NCI-H69 (cell line): ENCODE measurements at regions not wholly inside any gene's neighbourhood (a gene's known extent, or its start where the extent isn't known, plus 50 kb on each side); places are given as distances from the start of the nearest gene placed in this dataset.
"Not testable (repeated sequence)": the region's sequence is repeated elsewhere in the genome, so short reads cannot be mapped to it uniquely, and the experiment has no call there.

Experiments used
- DNase-seq: peaks from one replicate; lab custom pipeline; 2025; lab: John Stamatoyannopoulos, UW

DNA sequence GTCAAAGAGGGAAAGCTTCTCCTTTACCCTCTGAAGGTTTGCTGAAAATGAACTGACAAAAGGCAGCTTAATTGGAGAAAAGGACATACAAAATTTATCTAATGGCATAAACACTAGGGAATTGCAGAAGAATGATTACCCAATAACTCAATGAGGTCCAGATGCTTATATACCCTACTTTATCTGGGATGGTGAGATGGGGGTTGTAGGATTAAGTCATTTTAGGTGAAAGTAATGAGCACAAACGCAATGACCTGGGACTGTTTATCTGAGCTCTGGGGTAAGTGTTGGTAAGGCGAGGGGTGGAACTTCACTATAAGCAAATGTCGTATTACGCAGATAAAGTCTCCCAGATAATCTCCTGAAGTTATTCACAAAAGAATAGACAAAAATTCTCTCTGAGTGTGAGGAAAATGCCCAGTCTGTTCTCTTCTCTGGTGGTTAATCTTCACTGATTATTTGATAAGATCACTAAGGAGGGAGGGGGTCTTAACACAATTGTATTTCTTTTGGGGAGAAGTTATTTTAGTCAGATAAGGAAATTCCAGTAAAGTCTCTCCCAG lies 1067.8 kb downstream of the DNAJB9 start:
- no peak for DNase-seq

DNA sequence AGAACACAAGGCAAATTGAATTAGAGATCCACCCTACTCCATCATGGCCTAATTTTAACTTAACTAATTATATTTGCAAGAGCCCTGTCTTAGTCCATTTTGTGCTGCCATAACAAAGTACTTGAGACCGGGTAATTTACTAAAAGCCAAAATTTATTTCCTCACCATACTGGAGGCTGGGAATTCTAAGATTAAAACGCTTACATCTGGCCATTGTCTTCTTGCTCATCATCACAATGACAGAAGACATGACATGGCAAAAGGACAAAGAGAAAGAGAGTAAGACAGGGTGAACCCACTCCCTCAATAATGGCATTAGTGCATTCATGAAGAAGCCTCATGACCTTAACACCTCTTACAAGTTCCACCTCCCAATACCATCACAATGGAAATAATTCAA lies 1068.6 kb downstream of the DNAJB9 start:
- no peak for DNase-seq

DNA sequence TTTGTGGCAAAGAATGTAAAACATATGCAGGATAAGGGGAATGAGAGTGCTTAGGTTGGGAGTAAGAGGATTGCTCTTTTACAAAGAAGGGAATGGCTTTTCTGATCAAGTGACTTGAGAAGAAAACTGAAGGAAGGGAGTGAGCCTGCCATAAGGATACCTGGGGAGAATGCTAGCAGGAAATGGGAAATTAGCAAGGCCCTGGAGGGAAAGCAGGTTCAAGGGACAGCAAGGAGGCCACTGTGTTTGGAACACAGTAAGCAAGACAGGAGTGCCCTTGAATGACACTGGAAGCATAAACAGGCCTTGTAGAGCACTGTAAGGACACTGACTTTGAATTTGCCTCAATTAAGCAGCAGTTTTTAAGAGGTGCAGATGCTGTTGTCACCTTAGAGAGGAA lies 1069.9 kb downstream of the DNAJB9 start:
- no peak for DNase-seq

DNA sequence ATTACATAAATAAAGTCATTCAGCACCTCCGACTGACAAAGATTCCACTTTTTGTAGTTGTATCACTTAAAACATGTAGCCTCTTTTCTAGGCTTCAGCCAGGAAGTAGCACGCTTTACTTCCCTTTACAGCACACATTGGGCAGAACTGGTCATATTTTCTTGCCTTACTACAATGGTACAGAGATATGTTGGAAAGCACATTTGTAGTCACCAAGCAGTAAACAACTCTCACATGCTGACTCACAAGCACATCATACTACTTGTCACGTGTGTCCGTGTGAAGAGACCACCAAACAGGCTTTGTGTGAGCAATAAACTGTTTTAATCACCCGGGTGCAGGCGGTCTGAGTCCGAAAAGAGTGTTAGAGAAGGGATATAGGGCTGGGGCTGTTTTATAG lies 1071.8 kb downstream of the DNAJB9 start:
- DNase-seq, result no peak

DNA sequence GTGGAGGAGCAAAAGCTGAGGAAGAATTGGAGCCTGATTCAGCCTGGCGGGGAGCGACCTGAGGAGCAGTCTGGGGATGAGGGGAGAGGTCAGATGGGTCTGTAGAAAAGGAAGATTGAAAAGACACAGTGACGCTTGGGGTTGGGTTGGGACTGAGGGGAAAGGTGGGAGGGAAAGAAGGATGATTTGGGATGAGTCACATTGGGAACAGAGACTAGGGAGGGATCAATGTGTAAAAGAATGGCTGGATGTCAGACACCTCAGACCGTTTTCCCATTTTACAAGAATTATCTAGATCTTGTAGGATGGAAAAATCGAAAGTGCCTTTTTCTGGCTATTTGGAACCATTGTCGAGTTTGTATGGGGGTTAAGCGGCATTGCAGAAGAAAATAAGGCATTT lies 1076.5 kb downstream of the DNAJB9 start:
- no peak for DNase-seq

DNA sequence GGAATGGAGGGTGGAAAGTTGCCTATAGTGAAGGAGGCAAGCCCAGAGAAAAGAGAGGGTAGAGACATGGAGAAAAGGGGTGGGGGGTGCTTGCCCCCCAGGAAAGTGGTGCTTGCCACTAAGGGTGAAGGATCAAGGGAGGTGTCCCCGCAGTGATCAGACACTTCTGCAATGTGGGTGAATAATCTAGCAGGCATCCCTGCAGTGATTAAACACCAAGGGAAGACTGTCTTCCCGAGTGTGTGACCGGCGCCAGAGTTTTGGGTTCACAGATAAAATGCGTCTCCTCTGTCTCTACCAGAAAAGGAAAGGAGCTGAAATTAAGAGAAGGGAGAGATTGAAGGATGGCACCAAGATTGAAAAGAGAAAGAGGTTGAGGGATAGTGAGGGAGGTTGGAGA lies 1076.9 kb downstream of the DNAJB9 start:
- DNase-seq, result not testable (repeated sequence)

DNA sequence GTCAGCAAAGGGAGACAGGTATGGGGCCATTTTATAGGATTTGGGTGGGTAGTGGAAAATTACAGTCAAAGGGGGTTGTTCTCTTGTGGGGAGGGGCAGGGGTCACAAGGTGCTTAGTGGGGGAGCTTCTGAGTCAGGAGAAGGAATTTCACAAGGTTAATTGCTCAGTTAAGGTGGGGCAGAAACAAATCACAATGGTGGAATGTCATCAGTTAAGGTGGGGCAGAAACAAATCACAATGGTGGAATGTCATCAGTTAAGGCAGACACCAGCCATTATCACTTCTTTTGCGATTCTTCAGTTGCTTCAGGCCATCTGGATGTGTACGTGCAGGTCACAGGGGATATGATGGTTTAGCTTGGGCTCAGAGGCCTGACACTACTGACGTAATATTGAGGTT lies 1077.6 kb downstream of the DNAJB9 start:
- not testable (repeated sequence) for DNase-seq

DNA sequence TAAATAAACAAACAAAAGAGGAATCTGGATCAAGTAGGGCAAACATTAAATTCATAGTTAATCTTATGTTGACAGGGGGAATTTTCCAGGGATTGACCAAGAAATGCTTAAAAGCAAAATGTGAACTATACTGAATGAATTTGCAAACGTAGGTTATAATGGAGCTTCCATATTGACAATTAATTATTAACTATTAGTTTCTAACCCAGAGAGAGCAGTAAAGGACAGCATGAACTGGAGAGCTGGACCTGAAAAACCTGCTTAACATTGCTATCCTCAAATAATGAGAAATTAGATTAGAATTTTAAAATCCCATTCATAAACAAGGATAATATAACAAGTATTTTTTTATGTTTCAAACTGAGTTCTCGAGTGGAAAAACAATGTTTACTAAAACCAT lies 1089.6 kb downstream of the DNAJB9 start:
- DNase-seq, result no peak

DNA sequence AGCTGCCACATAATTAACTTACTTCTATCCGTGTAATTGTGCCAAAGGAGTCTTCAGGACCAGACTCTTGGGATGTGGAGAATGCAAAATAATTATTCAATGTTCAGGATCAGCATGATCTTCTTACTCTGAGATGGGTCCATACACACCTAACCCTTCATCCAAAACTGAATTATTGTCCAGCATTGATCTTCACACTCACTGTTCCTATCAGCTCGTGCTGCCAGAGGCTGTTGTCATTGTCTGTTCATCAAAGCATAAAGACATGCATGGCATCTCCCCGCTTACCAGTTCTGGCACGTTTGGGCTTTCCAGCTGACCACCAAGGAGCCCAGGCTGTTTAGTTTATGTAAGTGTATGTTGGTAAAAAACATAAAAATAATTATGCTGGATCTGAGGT lies 1090.7 kb downstream of the DNAJB9 start:
- no peak for DNase-seq

DNA sequence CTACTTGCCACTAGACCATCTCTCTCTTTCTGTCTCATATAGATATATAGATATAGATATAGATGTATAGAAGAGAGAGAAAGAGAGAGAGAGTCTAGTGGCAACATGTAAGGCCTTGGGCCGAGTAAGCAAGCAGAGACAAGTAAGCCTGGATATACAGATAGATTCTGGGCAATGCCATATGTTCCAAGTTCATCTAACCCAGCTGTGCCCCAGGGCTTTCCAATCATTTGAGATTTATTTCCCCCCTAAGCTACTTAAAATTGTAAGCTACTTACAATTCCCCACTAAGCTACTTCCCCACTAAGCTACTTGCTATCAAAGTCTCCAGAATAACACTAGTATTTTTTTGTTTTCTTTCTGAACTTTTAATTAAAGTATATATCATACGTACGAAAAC lies 1094.1 kb downstream of the DNAJB9 start:
- no peak for DNase-seq

DNA sequence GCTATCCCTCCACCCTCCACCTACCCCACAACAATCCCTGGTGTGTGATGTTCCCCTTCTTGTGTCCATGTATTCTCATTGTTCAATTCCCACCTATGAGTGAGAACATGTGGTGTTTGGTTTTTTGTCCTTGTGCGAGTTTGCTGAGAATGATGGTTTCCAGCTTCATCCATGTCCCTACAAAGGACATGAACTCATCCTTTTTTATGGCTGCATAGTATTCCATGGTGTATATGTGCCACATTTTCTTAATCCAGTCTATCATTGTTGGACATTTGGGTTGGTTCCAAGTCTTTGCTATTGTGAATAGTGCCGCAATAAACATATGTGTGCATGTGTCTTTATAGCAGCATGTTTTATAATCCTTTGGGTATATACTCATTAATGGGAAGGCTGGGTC lies 1117.6 kb downstream of the DNAJB9 start:
- not testable (repeated sequence) for DNase-seq

DNA sequence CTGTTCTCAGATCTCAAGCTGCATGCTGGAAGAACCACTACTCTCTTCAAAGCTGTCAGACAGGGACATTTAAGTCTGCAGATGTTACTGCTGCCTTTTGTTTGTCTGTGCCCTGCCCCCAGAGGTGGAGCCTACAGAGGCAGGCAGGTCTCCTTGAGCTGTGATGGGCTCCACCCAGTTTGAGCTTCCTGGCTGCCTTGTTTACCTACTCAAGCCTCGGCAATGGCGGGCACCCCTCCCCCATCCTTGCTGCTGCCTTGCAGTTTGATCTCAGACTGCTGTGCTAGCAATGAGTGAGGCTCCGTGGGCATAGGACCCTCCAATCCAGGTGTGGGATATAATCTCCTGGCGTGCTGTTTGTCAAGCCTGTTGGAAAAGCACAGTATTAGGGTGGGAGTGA lies 1122.9 kb downstream of the DNAJB9 start:
- DNase-seq, result not testable (repeated sequence)

DNA sequence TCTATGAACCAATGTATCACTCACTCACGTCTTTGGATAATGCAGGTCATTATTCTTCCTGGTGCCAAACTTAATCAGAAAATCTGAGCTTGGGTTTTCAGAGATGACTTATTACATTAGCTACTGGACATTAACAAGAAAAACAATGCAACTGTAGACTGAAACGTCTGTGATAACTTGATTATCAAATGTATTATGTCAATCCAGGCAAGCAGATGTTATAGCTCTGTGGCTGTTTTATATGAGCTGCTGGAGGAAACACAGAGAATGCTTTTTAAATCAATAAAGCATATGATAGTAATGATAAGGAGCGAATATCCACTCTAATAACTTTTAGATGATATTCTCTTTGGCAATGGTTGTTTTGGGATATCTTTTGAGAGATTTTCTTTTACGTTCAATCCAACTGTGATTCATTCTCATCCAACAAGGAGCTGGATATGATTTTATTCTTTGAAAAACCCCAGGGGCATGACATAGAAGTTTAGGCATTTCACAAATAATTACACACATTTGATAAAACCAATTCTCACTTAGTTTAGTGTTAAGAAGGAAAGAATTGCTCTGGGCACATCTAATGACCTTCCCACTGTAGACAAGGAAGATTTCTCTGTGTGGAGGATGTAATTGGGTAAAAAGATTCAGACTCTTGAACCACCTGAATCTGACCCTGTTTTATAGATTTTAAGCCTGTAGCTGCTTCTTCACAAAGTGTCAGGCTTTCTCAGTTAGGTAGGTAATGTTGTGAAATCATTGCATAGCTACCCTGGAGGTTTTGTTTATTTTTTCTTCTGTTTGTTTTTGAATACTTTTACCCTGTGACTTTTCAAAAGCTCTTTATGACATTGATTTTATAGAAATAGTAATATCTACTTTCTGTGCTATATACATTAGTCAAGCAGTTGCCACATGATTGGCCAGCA lies 1124.7 kb downstream of the DNAJB9 start:
- no peak for DNase-seq

DNA sequence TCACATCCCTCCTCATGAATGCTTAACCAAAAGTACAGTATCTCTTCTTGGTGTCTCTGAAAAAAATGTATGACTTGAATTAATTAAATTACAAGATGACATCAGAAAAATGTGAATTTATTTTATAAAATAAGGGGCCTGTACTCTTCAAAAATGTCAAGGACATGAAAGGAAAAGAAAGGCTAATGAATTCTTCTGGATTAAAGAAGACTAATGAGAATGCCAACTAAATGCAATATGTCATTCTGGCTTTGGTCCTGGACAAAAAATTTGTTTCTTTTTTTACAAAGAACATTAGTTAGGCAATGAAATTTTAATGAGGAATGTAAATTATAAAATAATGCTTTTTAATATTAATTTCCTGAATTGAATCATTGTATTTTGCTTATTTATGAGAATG lies 1125.7 kb downstream of the DNAJB9 start:
- DNase-seq, result no peak

DNA sequence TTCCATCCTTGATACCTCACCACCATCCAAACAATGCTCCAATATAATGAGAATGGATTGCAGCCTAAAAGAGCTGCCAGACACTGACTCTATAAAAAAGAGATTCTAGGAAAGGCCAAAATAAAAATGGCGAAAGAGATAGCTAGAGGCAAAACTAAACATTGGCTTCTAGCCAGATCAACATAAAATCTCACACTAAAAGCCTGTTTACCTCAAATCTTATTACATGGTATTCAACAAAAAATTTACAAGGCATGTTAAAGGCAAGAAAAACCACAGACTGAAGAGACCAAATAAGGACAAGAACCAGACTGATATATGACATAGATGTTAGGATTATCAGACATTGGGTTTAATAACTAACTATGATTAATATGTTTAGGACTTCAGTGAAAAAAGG lies 1127.0 kb downstream of the DNAJB9 start:
- DNase-seq, result no peak

DNA sequence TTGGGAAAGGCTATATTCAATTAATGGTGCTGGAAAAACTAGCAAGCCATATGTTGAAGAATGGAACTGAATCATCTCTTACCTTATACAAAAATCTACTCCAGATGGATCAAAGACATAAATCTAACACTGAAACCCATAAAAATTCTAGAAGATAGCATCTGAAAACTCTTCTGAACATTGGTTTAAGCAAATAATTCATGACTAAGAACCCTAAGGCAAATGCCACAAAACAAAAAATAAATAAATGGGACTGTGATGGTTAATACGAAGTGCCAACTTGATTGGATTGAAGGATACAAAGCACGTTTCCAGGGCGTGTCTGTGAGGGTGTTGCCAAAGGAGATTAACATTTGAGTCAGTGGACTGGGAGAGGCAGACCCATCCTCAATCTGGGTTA lies 1130.0 kb downstream of the DNAJB9 start:
- no peak for DNase-seq

DNA sequence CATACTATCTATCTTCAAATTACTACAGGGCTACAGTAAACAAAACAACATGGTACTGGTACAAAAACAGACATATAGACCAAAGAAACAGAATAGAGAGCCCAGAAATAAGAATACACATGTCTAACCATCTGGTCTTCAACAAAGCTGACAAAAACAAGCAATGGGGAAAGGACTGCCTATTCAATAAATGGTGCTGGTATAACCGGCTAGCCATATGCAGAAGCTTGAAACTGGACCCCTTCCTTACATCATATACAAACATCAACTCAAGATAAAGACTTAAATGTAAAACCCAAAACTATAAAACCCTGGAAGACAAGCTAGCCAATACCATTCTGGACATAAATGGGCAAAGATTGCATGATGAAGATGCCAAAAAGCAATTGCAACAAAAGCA lies 1143.7 kb downstream of the DNAJB9 start:
- DNase-seq, result no peak

DNA sequence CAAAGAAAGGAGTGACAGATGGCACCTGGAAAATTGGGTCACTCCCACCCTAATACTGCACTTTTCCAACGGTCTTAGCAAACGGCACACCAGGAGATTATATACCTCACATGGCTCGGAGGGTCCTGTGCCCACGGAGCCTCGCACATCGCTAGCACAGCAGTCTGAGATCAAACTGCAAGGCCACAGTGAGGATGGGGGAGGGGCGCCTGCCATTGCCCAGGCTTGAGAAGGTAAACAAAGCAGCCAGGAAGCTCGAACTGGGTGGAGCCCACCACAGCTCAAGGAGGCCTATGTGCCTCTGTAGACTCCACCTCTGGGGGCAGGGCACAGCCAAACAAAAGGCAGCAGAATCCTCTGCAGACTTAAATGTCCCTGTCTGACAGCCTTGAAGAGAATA lies 1149.7 kb downstream of the DNAJB9 start:
- DNase-seq, result peak; percentile 47

DNA sequence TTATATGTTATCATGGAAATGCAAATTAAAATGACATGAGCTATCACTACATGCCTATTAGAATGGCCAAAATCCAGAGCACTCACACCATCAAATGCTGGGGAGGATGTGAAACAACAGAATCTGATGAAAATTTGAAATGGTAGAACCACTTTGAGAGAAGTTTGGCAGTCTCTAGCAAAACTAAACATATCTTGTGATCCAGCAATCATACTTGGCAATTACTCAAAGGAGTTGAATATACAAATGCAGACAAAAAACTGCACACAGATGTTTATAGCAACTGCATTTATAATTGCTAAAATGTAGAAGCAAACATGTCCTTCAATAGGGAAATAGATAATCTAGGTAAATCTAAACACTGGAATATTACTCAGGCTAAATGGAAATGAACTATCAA lies 1164.9 kb downstream of the DNAJB9 start:
- no peak for DNase-seq

DNA sequence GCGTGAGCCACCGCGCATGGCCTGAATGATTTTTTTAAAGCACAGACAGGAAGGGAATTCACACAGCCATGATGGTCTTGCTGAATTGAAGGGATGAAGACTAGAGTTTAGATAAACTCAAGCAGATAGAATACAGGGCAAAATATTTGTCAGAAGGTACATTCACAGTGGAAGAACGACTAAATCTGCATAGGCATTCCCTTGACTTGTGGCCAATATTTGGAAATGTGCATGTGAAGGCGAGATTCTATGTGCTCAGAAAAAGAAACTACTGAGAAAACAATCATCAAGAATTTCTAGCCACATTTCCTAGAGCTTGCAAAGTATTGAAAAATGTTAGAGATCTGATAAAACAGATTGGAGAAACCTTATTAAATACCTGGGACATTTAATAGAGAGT lies 1166.2 kb downstream of the DNAJB9 start:
- no peak for DNase-seq

DNA sequence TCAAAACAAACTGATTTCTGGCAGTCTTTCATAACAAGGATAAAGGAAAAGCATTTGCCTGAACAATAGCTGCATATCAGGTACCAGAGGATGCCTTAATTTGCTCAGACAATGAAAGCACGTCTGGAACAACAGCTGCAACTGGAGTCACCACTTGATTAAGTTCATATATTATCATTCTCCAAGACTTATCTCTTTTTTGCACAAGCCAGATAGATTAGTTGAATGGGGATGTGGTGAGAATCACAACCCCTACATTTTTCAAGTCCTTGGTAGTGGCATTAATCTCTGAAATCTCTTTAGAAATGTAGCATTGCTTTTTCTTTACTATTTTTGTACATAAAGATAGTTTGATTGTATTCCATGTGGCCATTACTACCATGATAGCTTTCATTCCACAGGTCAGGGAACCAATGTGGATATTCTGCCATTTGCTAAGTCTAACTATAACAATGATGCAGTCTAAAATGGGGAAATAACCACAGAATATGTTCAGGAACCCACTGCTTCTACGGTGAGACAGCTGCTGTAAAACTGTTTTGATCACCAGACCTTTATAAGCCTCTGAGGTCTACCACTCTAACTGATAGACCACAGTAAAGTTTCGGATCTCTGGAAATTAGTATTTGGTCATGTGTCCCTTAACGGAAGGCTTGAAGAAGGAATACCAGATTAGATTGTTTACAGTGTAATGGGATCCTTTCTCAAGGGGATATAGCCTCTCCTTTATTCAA lies 1176.2 kb downstream of the DNAJB9 start:
- peak; percentile 14 for DNase-seq

DNA sequence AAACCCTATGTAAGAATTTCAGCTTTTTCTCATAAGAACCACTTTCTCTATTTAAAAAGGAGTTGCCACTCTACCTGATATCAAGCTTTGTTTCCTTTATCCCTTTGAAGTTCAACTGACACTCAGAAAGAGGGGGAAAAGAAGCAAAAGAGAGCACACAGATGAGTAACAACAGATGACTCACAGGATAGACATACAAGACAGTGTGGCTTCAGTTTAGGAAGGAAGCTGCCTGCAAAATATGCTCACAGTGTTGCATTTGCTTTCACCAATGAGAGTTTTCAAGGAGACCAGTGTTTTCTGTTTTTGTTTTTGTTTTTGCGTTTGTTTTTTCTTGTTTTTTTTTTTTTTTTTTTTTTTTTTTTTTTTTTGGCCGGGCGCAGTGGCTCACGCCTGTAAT lies 1181.6 kb downstream of the DNAJB9 start:
- DNase-seq, result no peak

DNA sequence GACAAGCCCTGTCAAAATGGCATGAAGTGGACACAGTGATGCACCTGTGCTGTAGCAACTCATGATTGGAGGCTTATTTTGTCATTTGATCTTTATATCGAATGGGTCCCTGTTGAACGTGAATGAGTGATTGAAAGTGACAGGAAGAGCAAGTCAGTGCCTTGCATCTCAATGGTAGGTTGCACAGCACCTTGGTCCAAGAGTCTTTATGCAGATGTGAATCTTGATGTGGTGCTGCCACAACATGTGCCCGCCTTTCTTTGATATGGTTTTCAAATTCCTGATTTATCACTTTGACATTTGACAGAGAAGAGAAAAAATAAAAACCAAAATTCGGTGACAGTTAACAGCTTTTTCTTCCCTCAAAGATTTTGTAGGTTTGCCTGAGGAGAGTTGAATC lies 1182.4 kb downstream of the DNAJB9 start:
- DNase-seq, result no peak
